Ishikawa (cell line): ENCODE measurements at regions not wholly inside any gene's neighbourhood (a gene's known extent, or its start where the extent isn't known, plus 50 kb on each side); places are given as distances from the start of the nearest gene placed in this dataset.

Experiments
- EP300 ChIP-seq: IDR thresholded peaks from 2 replicates; pipeline ENCODE4 v1.6.1; 2012; ENCODE audit warnings: borderline replicate concordance
- NFIC ChIP-seq: IDR thresholded peaks from 2 replicates; pipeline ENCODE4 v1.6.1; 2012
- RAD21 ChIP-seq: IDR thresholded peaks from 2 replicates; pipeline ENCODE4 v1.6.1; 2012; ENCODE audit warnings: low read depth
- TF ChIP-seq, protein P1 (sequence below): IDR thresholded peaks from 2 replicates; pipeline ENCODE4 v1.6.1; 2012

DNA sequence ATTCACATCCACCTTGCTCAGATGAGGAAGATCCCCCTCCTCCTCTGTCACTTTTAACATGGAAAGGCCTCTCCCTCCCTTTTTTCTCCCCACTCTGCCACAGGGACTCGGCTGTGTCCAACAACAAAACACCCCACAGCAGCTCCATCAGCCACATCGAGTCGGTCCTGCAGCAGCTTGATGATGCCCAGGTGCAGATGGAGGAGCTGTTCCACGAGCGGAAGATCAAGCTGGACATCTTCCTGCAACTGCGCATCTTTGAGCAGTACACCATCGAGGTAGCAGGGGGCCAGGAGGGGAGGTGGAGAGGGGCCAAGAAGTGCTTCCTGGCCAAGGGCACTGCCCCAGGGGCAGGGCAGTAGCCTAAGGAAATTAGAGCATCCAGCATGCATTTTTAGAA is 331.7 kb upstream of the UMPS start:
- TF ChIP-seq NFIC (no peak), EP300 (no peak), RAD21 (no peak)
- TF ChIP-seq, protein P1, sequence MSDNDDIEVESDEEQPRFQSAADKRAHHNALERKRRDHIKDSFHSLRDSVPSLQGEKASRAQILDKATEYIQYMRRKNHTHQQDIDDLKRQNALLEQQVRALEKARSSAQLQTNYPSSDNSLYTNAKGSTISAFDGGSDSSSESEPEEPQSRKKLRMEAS: no peak
